Gastroesophageal sphincter (tissue), 4 donors: ENCODE measurements at regions not wholly inside any gene's neighbourhood (a gene's known extent, or its start where the extent isn't known, plus 50 kb on each side); places are given as distances from the start of the nearest gene placed in this dataset.
"Not testable (repeated sequence)": the region's sequence is repeated elsewhere in the genome, so short reads cannot be mapped to it uniquely, and the experiment has no call there.

Experiments
- ATAC-seq: fragments of 150-250 bp; one replicate; pipeline ENCODE4 v1.9.1; 2016; ENCODE audit warnings: mild to moderate bottlenecking, moderate library complexity
- H3K27ac ChIP-seq, 4 donors: fragments of 200-600 bp; sonication (generic) in 3 of 4; 1 replicate in 3 of 4; 2 replicates in 1 of 4; pipeline ENCODE4 v1.5.1; 2016 to 2019
- H3K27me3 ChIP-seq: fragments of 200-600 bp; sonication (generic); one replicate; pipeline ENCODE4 v1.5.1; 2019
- H3K36me3 ChIP-seq, 2 donors: fragments of 200-600 bp; sonication (generic); one replicate each; pipeline ENCODE4 v1.5.1; 2019; ENCODE audit warnings: control low read depth in 1 of 2
- H3K4me1 ChIP-seq, 3 donors: fragments of 200-600 bp; sonication (generic); 1 replicate in 2 of 3; 2 replicates in 1 of 3; pipeline ENCODE4 v1.5.1; 2016 to 2019; ENCODE audit warnings: control low read depth in 2 of 3
- H3K4me3 ChIP-seq, 2 donors: fragments of 200-600 bp; sonication (generic); one replicate each; pipeline ENCODE4 v1.5.1; 2019; ENCODE audit warnings: mild to moderate bottlenecking in 1 of 2, moderate library complexity in 1 of 2
- H3K9me3 ChIP-seq, 3 donors: fragments of 200-600 bp; sonication (generic); one replicate each; pipeline ENCODE4 v1.5.1; 2017 to 2019; ENCODE audit warnings: control low read depth in 2 of 3
- CTCF ChIP-seq, 4 experiments: fragments of 200-600 bp in 2 of 4; fragments of 450-650 bp in 2 of 4; sonication (generic) in 1 of 4; IDR thresholded peaks; one replicate each; pipeline ENCODE4 v1.5.1; 2017 to 2019; ENCODE audit warnings: antibody characterized with exemption in 4 of 4, mild to moderate bottlenecking in 2 of 4, moderate library complexity in 2 of 4
- EP300 ChIP-seq: sonication (generic); formaldehyde crosslinking; IDR thresholded peaks from one replicate; pipeline ENCODE4 v1.6.1; 2017; ENCODE audit warnings: antibody characterized with exemption, mild to moderate bottlenecking
- POLR2A ChIP-seq, 2 donors: fragments of 450-650 bp; IDR thresholded peaks; one replicate each; pipeline ENCODE4 v1.6.1; 2017; ENCODE audit warnings: antibody characterized with exemption in 2 of 2, mild to moderate bottlenecking in 2 of 2, moderate library complexity in 1 of 2
- POLR2AphosphoS5 ChIP-seq: sonication (generic); formaldehyde crosslinking; IDR thresholded peaks from one replicate; pipeline ENCODE4 v1.6.1; 2017; ENCODE audit warnings: antibody characterized with exemption
- WGBS, 2 donors: methylation state at CpG; one replicate each; pipeline ENCODE4 v1.1.5; 2018; ENCODE audit warnings: low coverage in 1 of 2; 5-methylcytosine and 5-hydroxymethylcytosine counted together

- H3K4me3 ChIP-seq = no peak overlapping the region
- no peaks in the 10 kb centered on the region for H3K4me1 ChIP-seq
- no peaks in the 10 kb centered on the region for H3K36me3 ChIP-seq
- H3K27me3 ChIP-seq = no peaks in the 10 kb centered on the region
- H3K9me3 ChIP-seq = no peaks in the 10 kb centered on the region
- TF ChIP-seq EP300 (no peak), POLR2AphosphoS5 (no peak), CTCF (IDR thresholded peaks at IDR 0.05) (no peak), POLR2A (IDR thresholded peaks at IDR 0.05) (no peak)
- ATAC-seq = no peak
- H3K27ac ChIP-seq = no peak overlapping the region
- WGBS, 2 donors = 86 to 91% methylated on average over 3 of the region's 3 CpGs
These were observed 1894.9 kb upstream of the LRRTM1 start for GRCh38 chr2:82199493-82199852.

GRCh38 chr2:82198809-82199492 is 1894.4 kb upstream of the LRRTM1 start:
- Histone ChIP-seq H3K4me3 (no peak overlapping the region), H3K36me3 (no peaks in the 10 kb centered on the region), H3K27ac (no peak overlapping the region), H3K4me1 (no peaks in the 10 kb centered on the region), H3K27me3 (no peaks in the 10 kb centered on the region), H3K9me3 (no peaks in the 10 kb centered on the region)
- WGBS, 2 donors = 92 to 100% methylated on average over 3 to 4 of the region's 4 CpGs
- ATAC-seq = no peak
- TF ChIP-seq POLR2A (IDR thresholded peaks at IDR 0.05) (no peak), POLR2AphosphoS5 (no peak), EP300 (no peak), CTCF (IDR thresholded peaks at IDR 0.05) (no peak)

- no peak overlapping the region for H3K27ac ChIP-seq
- TF ChIP-seq CTCF (IDR thresholded peaks at IDR 0.05) (no peak), POLR2AphosphoS5 (no peak), EP300 (no peak), POLR2A (IDR thresholded peaks at IDR 0.05) (no peak)
- H3K27me3 ChIP-seq = no peaks in the 10 kb centered on the region
- H3K4me3 ChIP-seq = no peak overlapping the region
- no peaks in the 10 kb centered on the region for H3K36me3 ChIP-seq
- H3K9me3 ChIP-seq = no peaks in the 10 kb centered on the region
- no peak for ATAC-seq
- H3K4me1 ChIP-seq = no peaks in the 10 kb centered on the region
These were observed 1877.7 kb upstream of the LRRTM1 start for GRCh38 chr2:82182270-82182669.

DNA sequence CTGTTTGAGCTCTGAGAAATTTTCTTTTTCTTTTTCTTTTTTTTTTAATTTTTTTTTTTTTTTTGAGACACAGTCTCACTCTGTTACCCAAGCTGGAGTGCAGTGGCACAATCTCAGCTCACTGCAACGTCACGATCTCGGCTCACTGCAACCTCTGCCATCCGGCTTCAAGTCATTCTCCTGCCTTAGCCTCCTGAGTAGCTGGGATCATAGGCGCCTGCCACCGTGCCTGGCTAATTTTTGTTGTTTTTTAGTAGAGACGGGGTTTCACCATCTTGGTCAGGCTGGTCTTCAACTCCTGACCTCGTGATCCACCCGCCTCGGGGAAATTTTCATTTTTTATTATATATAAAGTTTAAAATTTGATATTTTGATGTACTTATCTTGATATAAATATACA is 1870.7 kb upstream of the LRRTM1 start:
- H3K27me3 ChIP-seq, ATAC-seq, H3K4me3 ChIP-seq, H3K36me3 ChIP-seq, H3K9me3 ChIP-seq, H3K27ac ChIP-seq, H3K4me1 ChIP-seq: not testable (repeated sequence)
- WGBS, 2 donors = 94 to 100% methylated on average over 6 to 10 of the region's 10 CpGs

- TF ChIP-seq EP300 (no peak), POLR2A (IDR thresholded peaks at IDR 0.05) (no peak), POLR2AphosphoS5 (no peak), CTCF (IDR thresholded peaks at IDR 0.05) (no peak)
- H3K4me3 ChIP-seq = no peak overlapping the region
- ATAC-seq = no peak
- 35% methylated on average over 2 of the region's 2 CpGs for WGBS, 2 donors
- no peaks in the 10 kb centered on the region for H3K36me3 ChIP-seq
- no peaks in the 10 kb centered on the region for H3K27me3 ChIP-seq
- no peak overlapping the region for H3K27ac ChIP-seq
- no peaks in the 10 kb centered on the region for H3K4me1 ChIP-seq
- H3K9me3 ChIP-seq = no peaks in the 10 kb centered on the region
These were observed 1867.9 kb upstream of the LRRTM1 start for GRCh38 chr2:82172483-82172882.
